Neural progenitor cell (in vitro differentiated cells): ENCODE measurements at regions not wholly inside any gene's neighbourhood (a gene's known extent, or its start where the extent isn't known, plus 50 kb on each side); places are given as distances from the start of the nearest gene placed in this dataset.

Source experiments
- EZH2 ChIP-seq: fragments of 200-600 bp; sonication (generic); IDR thresholded peaks from 2 replicates; pipeline ENCODE4 v1.6.1; 2017; ENCODE audit warnings: antibody characterized with exemption, mild to moderate bottlenecking, moderate library complexity
- TF ChIP-seq, protein P1 (sequence below): fragments of 200-600 bp; sonication (generic); IDR thresholded peaks from 2 replicates; pipeline ENCODE4 v1.5.1; 2017; ENCODE audit warnings: antibody characterized with exemption, mild to moderate bottlenecking

DNA sequence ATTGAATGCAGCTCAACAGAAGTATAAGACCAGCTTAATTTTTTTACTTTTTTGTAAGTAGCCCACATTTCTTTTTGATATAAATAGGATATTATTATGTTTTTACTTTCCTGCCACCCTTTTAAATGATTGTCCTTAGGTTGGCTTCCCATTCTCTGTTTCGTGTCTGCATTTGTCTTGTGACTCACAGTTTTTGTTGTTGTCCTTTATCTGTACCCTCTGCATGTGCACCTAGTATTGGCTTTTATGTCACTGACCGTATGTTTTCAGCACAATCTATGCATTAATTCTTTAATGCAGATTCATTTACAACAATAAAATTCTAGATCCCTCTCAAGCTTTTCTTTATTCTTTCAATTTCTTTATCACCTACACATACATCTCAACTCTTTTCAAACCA lies 474.2 kb upstream of the FANCL start:
- TF ChIP-seq EZH2, result no peak
- TF ChIP-seq, protein P1, sequence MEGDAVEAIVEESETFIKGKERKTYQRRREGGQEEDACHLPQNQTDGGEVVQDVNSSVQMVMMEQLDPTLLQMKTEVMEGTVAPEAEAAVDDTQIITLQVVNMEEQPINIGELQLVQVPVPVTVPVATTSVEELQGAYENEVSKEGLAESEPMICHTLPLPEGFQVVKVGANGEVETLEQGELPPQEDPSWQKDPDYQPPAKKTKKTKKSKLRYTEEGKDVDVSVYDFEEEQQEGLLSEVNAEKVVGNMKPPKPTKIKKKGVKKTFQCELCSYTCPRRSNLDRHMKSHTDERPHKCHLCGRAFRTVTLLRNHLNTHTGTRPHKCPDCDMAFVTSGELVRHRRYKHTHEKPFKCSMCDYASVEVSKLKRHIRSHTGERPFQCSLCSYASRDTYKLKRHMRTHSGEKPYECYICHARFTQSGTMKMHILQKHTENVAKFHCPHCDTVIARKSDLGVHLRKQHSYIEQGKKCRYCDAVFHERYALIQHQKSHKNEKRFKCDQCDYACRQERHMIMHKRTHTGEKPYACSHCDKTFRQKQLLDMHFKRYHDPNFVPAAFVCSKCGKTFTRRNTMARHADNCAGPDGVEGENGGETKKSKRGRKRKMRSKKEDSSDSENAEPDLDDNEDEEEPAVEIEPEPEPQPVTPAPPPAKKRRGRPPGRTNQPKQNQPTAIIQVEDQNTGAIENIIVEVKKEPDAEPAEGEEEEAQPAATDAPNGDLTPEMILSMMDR, result no peak
